ENCODE measurements at regions not wholly inside any gene's neighbourhood (a gene's known extent, or its start where the extent isn't known, plus 50 kb on each side); places are given as distances from the start of the nearest gene placed in this dataset.

DNA sequence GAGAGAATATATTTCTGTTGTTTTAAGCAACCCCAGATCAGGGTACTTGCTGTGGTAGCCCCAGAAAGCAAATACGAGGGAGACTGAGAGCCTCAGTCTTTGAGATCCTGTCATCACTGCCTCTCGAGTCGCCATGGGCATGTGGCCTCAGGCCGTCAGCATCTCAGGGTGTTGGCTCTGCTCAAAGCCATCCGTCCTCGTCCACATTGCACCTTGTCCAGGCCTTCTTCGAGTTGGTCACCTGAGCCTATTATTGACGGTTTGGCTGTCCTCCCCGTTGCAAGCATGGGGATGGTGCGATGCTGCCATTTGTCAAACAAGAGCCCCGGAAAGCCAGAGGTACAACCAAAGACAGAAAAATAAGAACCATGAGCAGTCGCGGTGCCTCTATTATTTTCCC lies 136.9 kb downstream of the IRF8 start:
- intact Hi-C loops (cut with DNase I), result no loop called here
- DNase-seq, result peak in 2 of 10 donors; percentile 54 to 66

DNA sequence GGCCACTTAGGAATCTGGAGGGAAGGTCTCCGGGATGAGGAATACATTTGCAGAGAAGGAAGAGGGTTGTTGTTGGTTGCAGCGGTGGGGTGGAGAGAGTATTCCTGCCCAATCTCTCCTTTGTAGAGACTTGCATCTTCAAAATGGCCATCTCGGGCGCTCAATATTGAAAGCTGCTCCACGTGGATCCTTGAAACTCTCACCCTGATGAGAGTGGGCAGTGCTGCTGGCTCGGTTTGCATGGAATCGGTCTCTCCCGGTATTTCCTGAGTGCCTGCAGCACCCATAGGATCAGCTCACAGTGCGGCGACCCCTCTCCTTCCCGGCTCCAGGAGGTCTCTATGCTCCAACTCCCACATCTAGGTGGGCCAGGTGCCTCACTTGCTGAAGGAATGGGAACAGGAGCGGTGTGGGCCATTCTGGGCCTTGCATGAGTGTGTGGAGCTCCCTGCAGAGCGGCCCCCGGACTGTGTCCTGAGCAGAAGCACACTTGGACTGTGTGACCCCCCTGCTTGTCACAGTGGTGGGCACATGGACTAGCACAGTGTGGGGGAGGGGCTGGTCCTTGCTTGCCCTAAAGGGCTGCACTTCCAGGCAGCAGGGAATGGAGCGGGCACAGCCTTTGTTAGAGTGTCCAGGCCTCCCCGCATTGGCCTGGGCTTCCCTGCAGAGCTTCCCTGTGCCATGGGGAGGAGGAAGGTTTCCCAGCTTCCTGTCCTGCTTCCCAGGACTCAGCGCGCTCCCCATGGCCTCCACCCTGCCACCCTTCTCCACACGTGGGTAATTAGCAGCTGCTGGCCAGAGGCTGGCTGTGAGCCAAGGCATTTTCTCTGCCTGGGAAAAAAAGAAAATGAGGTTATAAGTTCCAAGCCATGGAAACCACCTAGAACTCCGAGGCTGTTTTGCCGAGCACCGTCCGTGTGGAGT lies 139.3 kb downstream of the IRF8 start:
- intact Hi-C loops (cut with DNase I), result no loop called here
- peak in 2 of 10 donors; percentile 77 to 79 for DNase-seq

DNA sequence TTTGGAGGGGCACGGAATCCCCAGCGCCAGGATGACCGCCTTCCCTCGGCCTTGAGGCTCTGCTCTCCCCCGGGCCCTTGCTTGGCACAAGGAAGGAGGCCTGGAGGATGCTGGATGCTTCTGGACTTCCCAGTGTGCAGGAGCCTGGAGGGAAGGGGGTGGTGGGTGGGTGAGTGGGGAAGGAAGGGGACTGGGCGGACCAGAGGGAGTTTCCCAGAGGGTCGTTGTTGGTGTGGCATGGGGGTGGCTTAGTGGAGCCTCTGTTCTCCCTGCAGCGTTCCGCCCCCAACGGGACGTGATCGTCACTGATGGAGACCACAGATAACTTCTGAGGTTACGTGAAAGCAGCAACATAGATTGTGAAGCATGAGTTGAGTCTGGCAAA lies 140.0 kb downstream of the IRF8 start:
- DNase-seq, result peak in 2 of 10 donors; percentile 66 to 67
- intact Hi-C loops (cut with DNase I), result no loop called here

DNA sequence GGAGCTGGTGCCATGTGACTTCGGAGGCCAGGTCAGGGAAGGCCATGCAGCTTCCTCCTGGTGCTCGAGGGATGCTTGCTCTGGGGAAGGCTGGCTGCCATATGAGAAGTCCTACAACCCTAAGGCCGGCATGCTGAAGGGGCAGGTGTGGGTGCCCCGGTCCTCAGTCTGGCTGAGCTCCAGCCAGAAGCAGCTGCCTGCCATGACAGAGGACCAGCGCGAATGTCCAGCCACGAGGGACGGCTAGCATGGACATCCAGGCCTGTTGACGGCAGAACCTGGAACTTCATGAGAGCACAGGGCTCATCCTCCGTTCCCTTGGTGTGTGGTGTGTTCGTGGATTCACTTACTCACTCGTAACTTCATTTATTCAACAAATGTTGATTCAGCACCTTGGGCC lies 140.6 kb downstream of the IRF8 start:
- peak in 2 of 10 donors; percentile 56 to 57 for DNase-seq
- intact Hi-C loops (cut with DNase I), result no loop called here

DNA sequence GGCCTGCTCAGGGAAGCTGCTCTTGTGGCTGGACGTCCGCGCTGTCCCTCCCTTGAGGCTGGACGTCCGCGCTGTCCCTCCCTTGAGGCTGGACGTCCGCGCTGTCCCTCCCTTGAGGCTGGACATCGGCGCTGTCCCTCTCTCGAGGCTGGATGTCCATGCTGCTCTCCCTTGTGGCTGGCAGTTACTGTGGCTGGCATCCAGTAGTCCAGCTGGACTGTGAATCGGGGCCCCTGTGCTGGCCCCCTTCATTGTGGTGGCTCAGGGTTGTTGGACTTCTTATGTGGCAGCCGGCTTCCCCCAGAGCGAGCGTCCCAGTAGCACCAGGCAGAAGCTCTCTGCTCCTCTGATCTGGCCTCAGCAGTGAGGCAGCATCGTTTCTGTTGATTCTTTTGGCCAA lies 141.5 kb downstream of the IRF8 start:
- intact Hi-C loops (cut with DNase I), result no loop called here

DNA sequence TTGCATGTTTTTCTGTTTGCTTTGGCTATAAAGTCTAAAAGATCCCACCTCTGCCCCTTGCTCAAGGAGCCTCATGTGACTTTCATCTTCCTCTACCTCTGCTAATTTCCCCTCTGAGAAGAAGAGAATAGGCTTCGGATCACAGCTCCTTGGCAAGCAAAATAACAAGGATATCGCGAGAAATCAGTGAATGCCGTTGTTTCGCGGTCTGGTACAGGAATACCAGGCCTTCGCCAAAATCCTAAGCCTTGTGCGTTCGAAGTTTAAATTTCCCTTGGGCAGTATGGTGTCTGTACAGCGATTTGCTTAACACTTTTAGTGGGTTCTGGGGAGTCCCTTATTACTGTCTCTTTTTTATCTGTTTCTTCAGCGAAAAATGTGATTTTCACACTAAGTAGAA lies 142.3 kb downstream of the IRF8 start:
- peak in 1 of 10 donors; percentile 8 for DNase-seq
- intact Hi-C loops (cut with DNase I), result no loop called here

More for the DNA sequence above, 141.5 kb downstream of the IRF8 start:
- peak in 2 of 10 donors; percentile 48 to 51 for DNase-seq

DNA sequence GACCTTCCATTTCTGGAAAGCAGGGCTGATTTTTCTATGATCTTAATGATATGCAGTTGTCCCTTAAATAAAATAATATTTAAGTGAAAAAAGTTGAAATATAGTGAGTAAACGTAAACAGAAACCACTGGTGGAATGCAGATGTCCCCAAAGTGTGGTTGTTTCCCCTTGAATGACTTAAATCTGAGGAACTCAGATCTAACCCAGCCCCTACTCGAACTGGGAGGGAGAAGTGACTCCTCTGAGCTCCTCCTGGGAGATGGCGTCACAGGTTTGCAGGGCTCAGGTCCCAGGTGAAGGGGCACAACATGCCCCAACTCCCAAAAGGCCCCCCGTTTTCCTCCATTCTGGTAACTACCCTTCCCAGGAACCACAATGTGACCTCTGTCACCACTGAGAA lies 142.8 kb downstream of the IRF8 start:
- DNase-seq, result peak in 1 of 10 donors; percentile 0
- intact Hi-C loops (cut with DNase I), result no loop called here

DNA sequence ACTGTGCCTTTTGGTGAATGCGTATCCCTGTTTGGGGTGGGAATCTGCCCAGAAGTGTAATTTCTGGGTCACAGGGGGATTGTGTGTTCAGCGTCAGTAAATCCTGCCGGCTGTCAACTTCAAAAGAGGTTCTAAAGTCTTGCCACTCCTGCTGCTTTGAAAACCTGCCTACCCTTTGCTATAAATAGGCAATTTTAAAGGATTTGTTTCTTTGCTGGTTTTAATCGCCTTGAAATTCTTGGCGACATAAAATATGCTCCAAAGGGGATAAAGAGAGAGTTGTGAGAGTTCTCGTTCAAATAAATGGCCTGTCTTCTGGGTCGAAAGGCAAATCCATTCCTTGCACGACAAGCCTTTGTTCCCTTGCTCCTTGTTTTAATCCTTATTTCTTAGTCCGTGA lies 143.4 kb downstream of the IRF8 start:
- DNase-seq, result peak in 1 of 10 donors; percentile 3
- intact Hi-C loops (cut with DNase I), result no loop called here

DNA sequence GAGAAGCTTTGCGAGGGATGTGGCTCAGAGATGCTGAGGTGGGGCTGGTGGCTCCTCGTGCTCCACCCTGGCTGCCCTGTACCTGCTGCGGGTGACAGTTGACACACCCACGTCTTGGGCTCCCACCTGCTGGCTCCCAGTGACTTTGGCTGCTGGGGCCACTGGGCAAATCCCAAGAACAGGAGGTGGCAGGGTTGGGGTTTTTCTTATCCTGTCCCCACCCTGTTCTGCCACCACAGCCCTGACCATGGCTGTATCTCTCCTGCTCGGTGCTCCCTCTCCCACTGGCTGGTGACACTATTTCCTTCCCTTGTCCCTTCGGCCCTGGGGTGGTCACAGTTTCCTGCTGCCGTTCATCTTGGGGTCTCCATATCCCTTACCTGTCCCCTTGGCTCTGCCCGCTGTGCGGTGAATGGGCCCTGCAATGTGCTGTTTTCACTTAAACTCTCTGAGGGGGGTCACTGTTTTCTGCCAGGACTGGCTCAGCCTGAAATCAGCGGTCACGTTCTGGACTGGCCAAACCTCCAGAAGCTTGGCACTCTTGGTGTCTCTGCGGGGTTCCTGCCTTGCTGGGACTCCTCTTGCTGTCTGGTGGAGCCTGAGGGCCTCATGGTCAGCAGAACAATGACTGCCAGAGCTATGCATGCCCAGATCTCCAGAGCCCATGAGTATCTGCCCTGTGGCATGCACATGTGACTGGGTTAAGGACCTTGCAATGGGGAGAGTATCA lies 144.2 kb downstream of the IRF8 start:
- intact Hi-C loops (cut with DNase I), result no loop called here
- peak in 2 of 10 donors; percentile 27 to 51 for DNase-seq

DNA sequence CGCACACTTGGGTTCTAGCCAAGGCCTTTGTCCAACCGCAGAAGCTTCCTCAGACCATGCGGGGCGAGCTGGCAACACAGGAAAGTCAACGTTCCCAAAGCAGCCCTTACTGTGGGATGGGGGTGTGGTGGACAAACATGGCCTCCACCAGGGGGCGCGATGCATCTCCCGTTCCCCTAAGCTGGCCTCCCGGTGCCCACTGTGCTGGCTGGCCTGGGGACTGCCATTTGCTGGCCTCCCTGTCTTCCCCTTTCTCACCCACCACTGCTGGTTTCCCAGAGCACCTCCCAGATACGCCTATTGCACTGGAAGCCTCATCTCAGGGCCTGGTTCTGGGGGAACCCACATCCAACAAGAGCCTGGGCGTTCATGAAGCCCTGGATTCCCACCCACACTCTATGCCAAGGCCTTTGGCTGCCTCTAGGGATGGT lies 145.3 kb downstream of the IRF8 start:
- intact Hi-C loops (cut with DNase I), result no loop called here

DNA sequence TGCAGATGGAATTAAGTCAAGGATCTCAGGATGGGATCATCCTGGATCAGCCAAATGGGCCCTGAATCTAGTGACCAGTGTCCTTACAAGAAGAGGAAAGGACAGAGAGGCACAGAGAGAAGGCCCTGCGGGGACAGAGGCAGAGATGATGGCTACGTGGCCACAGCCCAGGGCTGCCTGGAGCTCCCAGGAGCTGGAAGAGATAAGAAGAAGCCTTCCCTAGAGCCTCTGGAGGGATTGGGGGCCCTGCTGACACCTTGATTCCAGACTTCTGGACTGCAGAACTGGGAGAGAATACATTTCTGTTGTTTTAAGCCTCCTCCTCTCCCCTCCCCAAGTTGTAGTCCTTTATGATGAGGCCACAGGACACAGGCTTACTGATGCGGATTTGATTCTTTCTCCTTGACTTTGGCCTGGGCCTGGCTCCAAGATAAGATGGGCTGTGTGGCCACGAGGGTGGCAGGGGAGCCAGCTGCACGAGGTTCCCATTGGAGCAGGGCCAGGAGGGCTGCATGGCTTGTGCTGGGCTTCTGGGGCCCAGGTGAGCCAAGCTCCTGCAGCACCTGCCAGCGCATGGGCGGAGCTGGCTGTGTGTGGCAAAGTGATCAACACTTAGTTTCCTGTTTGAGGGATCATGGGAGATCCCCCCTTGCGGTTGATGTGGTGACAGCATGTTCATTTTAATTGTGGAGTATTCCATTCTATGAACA lies 146.1 kb downstream of the IRF8 start:
- intact Hi-C loops (cut with DNase I), result no loop called here
- peak in 2 of 10 donors; percentile 35 to 44 for DNase-seq

More for the DNA sequence above, 145.3 kb downstream of the IRF8 start:
- DNase-seq, result peak in 2 of 10 donors; percentile 52 to 56

DNA sequence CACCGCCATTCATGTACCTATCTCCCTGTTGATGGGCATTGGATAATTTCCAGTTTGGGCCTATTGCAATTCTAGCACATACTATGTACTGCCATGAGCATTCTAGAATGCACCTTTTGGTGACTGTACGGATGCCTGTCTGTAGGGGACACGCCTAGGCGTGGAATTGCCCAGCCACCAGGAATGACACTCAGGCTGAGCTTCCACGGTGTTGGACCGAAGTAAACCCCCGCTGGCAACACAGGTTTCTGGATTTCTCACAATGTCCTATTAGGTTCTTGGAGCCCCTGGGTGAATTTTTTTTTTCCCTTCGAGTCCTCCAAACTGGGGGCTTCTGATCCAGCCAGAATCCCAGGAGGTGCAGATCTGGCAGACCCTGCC lies 146.6 kb downstream of the IRF8 start:
- DNase-seq, result peak in 2 of 10 donors; percentile 24 to 43
- intact Hi-C loops (cut with DNase I), result no loop called here

DNA sequence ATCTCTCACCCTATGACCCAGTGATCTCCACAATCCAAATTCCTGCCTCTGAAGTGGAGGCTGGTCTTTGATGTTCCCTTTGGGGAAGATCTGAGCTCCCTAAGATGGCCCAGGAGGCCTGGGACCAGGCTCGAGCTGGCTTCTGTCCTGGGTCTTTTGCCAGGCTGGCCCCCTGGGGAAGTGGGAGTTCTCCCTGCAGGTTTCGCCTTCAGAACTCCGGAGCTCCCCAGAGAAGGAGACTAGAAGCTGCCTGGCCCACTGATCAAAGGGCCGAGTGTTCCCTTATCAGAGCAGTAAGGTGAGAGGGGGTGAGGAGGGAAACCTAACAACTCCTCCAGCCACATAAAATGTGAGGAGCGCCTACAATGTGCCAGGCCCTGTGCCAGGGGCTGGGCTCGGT lies 147.1 kb downstream of the IRF8 start:
- DNase-seq, result peak in 2 of 10 donors; percentile 10 to 58
- intact Hi-C loops (cut with DNase I), result no loop called here

DNA sequence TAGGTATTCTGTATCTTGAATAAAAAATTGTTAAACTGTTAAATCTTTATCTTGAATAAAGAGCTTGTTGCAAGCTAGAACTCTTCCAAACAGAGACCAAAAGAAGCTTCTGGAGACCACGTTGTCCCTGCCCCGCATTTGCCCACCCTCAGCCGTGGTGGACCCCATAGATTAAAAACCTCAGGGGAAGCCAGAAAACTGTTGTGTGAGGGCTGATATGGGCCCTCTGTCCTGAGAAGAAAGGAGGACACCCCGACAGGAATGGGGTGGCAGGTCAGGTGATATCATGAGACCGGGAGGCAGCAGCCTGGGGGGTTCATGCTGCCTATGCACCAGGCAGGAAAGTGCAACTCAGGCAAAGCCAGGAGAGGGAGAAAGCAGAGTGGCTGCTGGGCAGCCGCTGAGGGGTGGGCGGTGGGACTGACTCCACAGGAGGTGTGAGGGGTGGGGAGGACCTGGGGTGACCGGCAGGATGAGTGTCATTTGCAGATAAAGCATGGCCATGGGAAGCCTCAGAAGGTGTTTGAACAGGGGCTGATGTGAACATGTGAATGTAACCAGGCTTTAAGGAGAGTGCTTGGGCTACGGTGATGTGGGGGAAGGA lies 147.8 kb downstream of the IRF8 start:
- intact Hi-C loops (cut with DNase I), result no loop called here
- DNase-seq, result peak in 2 of 10 donors; percentile 31 to 52

DNA sequence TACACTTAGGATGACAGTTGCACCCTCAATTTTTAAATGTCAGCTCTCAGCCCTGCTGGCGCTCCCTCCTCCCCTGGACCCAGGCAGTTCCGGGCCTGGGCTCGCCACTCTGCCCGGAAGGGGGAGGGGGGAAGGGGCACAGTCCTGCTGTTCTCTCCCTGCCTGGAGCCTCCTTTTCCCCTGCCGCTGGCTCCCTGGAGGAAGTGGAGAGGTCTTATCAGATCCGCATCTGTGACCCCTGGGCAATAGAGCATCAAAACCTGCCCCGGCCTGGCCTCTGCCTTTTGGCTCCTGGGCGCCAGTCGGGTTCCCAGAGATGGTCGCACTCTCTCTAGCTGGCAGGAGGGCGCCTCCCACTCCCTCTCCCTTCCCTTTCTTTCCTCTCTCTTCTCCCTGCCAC lies 149.3 kb downstream of the IRF8 start:
- DNase-seq, result peak in 3 of 10 donors; percentile 30 to 70 (median 43)
- intact Hi-C loops (cut with DNase I), result no loop called here

DNA sequence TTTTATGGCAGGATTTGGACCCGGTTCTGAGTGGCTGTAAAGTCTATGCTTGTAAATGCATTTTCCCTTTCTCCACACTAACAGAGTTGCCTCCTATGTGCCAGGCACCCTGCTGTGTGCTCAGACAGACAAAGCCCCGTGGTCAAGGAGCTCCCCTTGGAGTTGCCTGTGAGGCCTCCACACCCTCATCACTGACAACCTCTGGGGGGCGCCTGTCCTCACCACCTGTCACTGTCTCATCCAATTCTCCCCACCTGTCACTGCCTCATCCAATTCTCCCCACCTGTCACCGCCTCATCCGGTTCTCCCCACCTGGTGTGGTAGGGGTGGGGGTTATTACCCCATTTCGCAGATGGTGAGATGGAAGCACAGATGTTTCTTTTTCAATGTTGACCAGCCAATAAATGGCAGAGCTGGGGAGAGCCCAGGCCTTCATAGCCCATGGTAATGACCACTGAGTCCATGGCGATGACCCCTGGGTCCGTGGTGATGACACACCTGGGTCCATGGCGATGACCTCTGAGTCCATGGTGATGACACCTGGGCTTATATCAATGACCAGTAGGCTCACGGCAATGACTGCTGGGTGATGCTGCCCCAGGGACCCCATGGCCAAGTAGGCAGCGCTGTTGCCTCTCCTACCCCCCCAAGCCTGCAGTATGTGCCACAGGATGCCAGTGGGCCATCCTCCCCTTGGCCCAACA lies 150.1 kb downstream of the IRF8 start:
- intact Hi-C loops (cut with DNase I), result no loop called here

DNA sequence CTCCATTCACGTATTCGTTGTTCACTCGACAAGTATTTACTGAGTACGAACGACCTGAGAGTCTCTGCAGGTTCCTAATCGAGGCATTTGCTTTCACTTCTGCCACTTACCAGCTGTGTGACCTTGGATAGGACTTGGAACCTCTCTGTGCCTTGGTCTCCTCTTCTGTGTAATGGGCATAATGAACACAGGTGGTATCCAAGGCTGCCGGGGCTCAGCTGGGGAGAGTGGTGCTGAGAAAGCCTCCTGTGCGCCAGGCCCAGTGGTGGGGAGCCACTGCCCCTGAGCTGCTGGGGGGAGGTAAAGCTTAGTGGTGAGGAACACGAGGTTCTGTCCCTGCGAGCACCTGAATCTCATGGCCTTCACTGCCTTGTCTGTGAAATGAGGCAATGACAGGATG lies 150.7 kb downstream of the IRF8 start:
- DNase-seq, result peak in 3 of 10 donors; percentile 25 to 69 (median 29)
- intact Hi-C loops (cut with DNase I), result no loop called here

More for the DNA sequence above, 150.1 kb downstream of the IRF8 start:
- peak in 3 of 10 donors; percentile 19 to 59 (median 32) for DNase-seq

DNA sequence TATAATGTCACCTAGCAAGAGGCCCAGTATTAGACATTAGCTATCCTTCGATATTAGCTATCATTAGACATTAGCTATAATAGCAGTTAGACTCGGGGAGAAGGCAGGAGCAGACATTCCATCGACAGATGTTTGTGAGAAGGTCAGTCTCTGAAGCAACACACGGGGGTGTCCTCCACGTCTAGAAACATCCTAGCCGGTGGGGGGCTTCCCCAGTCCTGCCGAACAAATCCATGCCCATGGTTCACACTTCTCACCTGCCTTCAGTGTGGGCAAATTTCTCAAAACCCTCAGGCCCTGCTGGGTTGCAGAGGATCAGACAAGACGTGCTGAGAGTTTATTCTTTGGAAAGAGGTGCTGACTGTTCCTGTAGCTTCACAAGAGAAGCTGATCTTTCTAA lies 151.1 kb downstream of the IRF8 start:
- intact Hi-C loops (cut with DNase I), result no loop called here
- peak in 3 of 10 donors; percentile 48 to 63 (median 58) for DNase-seq

DNA sequence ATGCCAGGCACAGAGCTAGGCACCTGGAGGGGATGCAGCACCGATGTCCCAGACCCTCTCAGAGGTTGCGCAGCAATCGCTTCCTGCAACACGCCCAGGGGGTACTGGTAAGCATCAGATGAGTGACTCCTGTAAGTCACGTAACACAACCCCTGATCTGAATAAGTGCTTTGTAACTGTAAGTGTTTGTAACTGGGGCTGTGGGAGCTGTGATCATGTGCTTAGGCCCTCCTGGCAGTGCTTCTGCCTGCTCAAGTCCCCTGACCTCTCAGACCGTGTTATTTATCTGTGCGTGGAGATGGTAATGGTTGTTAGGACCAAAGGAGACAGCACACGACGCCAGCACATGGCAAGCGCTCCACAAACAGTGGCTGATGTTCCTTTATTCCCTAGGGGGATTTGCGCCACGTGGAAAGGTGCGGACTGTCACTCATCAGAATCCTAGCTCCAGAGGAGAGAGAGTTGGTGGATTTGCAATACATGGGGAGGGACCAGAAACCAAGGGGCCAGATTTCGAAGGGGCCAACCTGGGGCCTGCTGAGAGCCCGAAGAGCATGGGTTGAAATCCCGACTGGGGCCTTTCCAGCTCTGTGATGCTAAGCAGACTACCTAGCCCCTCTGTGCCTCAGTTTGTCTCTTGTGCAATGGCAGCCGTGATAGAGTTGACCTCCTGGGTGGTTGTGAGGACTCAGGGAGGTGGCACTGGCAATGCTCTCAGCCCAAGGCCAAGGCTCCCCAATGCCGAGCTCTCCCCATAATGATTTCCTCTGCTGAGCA lies 151.8 kb downstream of the IRF8 start:
- DNase-seq, result peak in 3 of 10 donors; percentile 8 to 29 (median 26)
- intact Hi-C loops (cut with DNase I), result no loop called here

Measured in posterior cingulate gyrus (tissue), 11 donors.